ENCODE measurements at regions not wholly inside any gene's neighbourhood (a gene's known extent, or its start where the extent isn't known, plus 50 kb on each side); places are given as distances from the start of the nearest gene placed in this dataset.

GRCh38 chr1:186532466-186532865 lies 71.6 kb upstream of the PDC start:
- DNase-seq (ENCODE audit: low read depth, low spot score) (no peak), FAIRE-seq (no peak), ATAC-seq (no peak)
- WGBS (ENCODE audit: insufficient coverage, insufficient replicate concordance, low lambda C conversion rate, missing lambda C conversion rate) = 31% methylated on average over 2 of the region's 2 CpGs
- H2AFZ ChIP-seq (ENCODE audit: control insufficient read depth, low read depth, low read length) = no peak overlapping the region
- H3K27ac ChIP-seq (ENCODE audit: control insufficient read depth, insufficient read depth) = no peak overlapping the region
- no peaks in the 10 kb centered on the region for H3K79me2 ChIP-seq (ENCODE audit: control insufficient read depth, insufficient read depth, low read length)
- intact Hi-C loops (cut with micrococcal nuclease; ENCODE audit: unreplicated experiment) (no loop called here), in situ Hi-C loops (cut with MboI) (no loop called here)
- H3K36me3 ChIP-seq (ENCODE audit: control insufficient read depth in 2 of 2, insufficient read depth in 2 of 2, low read length in 1 of 2) = no peaks in the 10 kb centered on the region
- ChIA-PET SMC1A (ENCODE audit: uncharacterized antibody, unreplicated experiment) (no interaction called here), CTCF (interaction anchor here (0.6 kb wide), 1 partner anchor 169 kb away, joined by 4 read pairs; no protein-coding TSS in a partner anchor), POLR2A (no interaction called here), RAD21 (ENCODE audit: unreplicated experiment) (no interaction called here)
- H3K9me3 ChIP-seq (replicated peaks; ENCODE audit: control insufficient read depth, insufficient read depth, low read length) = no peaks in the 10 kb centered on the region; the same call in 2 of the 3 replicates
- no peak overlapping the region for H3K4me3 ChIP-seq
- H3K9ac ChIP-seq (ENCODE audit: control insufficient read depth, insufficient read depth, low read length) = no peak overlapping the region
- no peaks in the 10 kb centered on the region for H3K27me3 ChIP-seq (replicated peaks in 1 of 2; ENCODE audit: control insufficient read depth in 2 of 2, insufficient read depth in 2 of 2, low read length in 1 of 2)
- no peaks in the 10 kb centered on the region for H3K4me1 ChIP-seq (ENCODE audit: control insufficient read depth, insufficient read depth, low read length)
- TF ChIP-seq JUND (IDR thresholded peaks at IDR 0.05; ENCODE audit: low read depth, low read length) (no peak), SIN3A (IDR thresholded peaks at IDR 0.05; ENCODE audit: low read depth, low read length) (no peak), KAT2A (conservative IDR thresholded peaks at IDR 0.05; ENCODE audit: control insufficient read depth, low read depth, low read length) (no peak), SUZ12 (IDR thresholded peaks at IDR 0.05; ENCODE audit: unreplicated experiment) (no peak), HSF1 (IDR thresholded peaks at IDR 0.05; ENCODE audit: low read depth, low read length) (no peak), E2F4 (IDR thresholded peaks at IDR 0.05; ENCODE audit: low read depth, low read length) (no peak), USF2 (IDR thresholded peaks at IDR 0.05; ENCODE audit: borderline replicate concordance, low read depth, low read length) (no peak), CTCF (IDR thresholded peaks at IDR 0.05 in 2 of 3, conservative IDR thresholded peaks at IDR 0.05 in 1 of 3; ENCODE audit: control insufficient read depth in 2 of 3, extremely low read depth in 1 of 3, insufficient read depth in 1 of 3, low read depth in 3 of 3, low read length in 3 of 3) (no peak), RB1 (IDR thresholded peaks at IDR 0.05; ENCODE audit: borderline replicate concordance) (no peak), EED (IDR thresholded peaks at IDR 0.05; ENCODE audit: low read depth) (no peak), BACH1 (IDR thresholded peaks at IDR 0.05; ENCODE audit: borderline replicate concordance) (no peak), BHLHE40 (IDR thresholded peaks at IDR 0.05; ENCODE audit: borderline replicate concordance in 1 of 2, low read depth in 2 of 2, low read length in 1 of 2) (no peak)
- no TSS peak for BruUV-seq (replicated peaks)
- H4K20me1 ChIP-seq (ENCODE audit: control insufficient read depth, insufficient read depth) = no peaks in the 10 kb centered on the region
- H3K4me2 ChIP-seq (ENCODE audit: control insufficient read depth, insufficient read depth) = no peak overlapping the region
